HG03571 (cell line): ENCODE measurements at regions not wholly inside any gene's neighbourhood (a gene's known extent, or its start where the extent isn't known, plus 50 kb on each side); places are given as distances from the start of the nearest gene placed in this dataset.

Experiments
- ATAC-seq: cut with Tn5 transposase; IDR thresholded peaks from one replicate; pipeline ENCODE4 v1.9.1; 2021; ENCODE audit not compliant: unreplicated experiment

DNA sequence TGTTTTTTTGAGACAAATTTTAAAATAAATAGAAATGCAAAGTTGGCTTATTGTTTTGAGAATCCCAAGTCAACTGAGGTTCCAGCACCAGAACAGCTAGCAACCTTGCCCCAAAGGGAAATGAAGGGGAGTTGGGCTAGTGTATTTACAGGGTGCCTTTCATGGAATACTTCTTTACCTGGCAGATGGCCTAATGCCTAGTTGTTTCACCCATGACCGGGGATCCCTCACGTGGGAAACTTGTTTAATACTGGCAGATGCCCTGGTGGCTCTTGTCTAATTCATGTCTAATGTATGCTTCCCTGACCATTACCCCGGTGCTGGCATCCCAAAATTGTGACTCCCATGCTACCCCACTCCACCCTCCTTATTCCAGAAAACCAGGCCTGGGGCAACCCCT lies 861.1 kb upstream of the ZWINT start:
- no peak for ATAC-seq

DNA sequence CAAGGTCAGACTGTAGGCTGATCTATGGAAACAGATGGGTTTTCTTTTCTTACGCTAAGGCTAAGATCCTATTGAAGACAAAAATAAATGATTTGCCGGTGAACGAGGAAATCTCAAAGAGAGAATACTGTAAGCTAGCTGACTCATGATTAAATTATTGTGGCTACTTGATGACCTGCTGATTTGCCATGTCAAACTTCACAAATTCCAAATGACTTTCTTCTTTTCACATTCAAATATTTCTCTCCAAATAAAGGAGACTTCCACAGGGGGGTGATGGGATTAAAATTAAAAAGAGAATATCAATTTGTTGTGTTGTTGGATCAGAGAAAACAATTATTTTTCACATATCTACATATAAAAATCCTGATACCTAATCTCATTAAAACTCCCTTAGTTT lies 860.6 kb upstream of the ZWINT start:
- ATAC-seq, result no peak

DNA sequence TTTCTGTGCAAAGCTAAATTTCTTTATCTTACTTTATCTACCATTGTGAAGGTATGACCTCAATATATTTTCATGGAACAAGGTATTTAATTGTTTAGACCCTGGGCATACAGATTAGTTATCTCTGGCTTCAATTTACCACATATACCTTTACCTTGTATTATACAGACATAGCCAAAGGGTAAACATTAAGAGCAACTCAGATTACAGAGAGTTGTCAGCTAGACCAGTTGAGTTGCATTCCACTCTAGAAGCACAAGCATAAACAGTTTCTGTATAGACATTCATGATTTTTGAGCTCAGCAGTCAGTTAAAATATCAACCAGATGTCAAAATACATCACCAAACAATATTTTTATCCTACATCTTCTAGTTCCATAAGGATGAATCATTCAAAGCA lies 857.3 kb upstream of the ZWINT start:
- no peak for ATAC-seq

DNA sequence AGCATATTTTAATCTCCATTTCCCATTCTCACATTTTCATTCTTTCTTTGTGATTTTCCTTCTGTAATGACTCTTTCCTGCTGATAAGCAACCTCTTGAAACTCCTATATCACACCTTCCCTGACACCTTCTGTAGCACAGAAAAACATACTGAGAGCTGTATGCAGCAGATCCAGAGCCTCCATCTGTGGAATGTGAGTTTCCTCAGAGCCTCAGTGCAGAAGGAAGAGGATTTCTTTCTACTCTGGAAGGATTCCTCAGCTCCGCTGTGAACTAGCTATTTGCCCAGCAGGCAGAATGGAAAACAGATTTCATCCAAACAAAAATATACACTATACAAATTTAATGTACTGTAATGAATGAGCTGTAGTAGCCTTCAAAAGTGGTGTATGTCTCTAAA lies 841.3 kb upstream of the ZWINT start:
- no peak for ATAC-seq

DNA sequence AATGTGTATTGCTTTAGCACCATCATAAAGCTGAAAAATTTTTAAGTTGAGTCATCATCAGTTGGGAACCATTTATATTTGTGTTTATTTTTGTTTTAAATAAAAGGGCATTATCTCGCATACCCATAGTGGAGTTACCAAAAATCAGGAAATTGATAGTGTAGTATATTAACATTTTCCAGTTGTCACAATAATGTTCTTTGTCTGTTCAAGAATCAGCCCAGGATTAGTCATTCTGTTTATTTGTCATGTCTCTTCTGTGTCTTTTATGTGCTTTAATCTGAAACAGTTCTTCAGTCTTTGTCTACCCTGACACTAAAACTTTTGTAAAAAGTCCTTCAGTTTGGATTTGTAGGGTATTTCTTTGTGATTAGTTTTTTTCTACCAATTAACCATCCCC lies 827.8 kb upstream of the ZWINT start:
- ATAC-seq, result no peak

DNA sequence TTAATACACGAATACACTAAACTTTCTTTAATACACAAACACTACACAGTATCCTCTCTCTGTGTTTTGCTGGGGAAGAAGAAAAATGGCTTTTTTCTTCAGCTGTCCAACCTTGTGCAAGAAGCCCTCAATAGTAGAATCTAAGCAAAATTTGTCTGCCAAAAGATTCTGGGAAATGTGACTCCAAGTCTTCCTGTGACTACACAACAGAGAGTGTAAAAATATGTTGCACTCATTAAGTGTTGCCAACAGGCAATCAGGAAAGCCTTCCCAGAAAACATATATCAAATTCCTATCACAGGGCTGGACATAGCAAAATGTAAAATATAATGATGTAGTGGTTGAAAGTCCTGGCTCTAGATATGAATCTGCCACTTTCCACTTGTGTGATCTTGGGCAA lies 825.1 kb upstream of the ZWINT start:
- ATAC-seq, result no peak

DNA sequence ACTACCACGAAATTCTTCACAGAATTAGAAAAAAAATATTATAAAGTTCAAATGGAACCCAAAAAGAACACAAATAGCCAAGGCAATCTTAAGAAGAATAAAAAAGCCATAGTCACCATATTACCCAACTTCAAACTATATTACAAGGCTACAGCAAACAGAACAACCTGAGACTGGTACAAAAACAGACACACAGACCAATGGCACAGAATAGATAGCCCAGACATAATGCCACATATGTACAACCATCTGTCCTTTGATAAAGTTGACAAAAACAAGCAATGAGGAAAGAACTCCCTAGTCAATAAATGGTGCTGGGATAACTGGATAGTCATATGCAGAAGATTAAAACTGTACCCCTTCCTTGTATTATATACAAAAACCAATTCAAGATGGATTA lies 808.5 kb upstream of the ZWINT start:
- ATAC-seq, result no peak

DNA sequence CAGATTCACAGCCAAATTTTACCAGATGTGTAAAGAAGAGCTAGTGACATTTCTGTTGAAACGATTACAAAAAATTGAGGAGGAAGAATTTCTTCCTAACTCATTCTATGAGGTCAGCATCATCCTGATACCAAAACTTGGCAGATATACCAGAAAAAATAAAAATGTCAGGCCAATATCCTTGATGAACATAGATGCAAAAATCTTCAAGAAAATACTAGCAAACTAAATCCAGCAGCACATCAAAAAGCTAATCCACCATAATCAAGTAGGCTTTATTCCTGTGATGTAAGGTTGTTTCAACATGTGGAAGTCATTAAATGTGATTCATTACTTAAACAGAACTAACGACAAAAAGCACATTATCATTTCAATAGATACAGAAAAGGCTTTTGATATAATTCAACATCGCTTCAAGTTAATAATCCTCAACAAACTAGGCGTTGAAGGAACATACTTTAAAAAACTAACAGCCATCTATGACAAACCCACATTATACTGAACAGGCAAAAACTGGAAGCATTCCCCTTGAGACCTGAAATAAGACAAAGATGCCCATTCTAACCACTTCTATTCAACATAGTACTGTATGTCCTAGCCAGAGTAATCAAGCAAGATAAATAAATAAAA lies 807.7 kb upstream of the ZWINT start:
- ATAC-seq, result no peak

DNA sequence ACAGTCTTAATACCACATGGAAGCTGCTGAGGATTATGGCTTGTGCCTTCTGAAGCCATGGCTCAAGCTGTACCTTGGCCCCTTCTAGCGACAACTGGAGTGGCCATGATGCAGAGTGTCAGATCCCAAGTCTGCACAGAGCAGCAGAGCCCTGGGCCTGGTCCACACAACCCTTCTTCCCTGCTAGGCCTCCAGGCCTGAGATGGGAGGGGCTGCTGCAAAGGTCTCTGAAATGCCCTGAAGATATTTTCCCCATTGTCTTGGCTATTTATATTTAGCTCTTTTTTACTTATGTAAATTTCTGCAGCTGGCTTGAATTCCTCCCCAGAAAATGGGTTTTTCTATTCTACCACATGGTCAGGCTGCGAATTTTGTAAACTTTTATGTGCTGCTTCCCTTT lies 804.6 kb upstream of the ZWINT start:
- ATAC-seq, result no peak

DNA sequence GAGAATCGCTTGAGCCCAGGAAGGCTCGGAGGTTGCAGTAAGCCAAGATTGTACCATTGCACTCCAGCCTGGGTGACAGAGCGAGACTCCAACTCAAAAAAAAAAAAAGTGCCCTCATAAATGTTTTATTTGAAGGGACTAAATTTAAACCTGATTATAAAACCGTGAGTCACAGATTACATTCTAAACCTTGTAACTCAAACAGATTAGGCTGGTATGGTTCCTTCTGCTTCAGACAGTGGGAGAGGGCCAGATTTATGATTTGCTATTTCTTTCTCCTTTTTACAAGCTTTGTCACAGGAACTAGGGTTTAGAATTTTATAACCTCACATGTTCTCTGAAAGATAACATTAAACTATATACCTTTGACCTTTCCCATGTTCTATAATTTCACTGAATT lies 801.2 kb upstream of the ZWINT start:
- no peak for ATAC-seq

DNA sequence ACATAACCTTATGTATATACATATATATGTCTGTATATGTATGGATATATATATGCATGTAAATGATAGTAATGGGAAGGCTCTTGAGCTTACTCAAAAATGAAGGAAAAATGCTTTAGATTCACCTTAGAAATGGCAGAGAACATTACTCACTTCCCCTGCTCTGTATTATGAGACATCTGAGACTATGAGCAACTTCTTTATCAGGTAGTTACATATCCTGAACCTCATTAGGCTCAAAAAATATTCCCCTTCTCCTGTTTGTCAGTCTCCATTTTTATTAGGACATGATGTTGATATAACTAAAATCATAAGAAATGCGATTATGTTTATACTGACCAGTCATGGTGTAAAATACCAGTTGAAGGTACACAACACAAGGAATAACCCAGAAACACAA lies 800.1 kb upstream of the ZWINT start:
- no peak for ATAC-seq

DNA sequence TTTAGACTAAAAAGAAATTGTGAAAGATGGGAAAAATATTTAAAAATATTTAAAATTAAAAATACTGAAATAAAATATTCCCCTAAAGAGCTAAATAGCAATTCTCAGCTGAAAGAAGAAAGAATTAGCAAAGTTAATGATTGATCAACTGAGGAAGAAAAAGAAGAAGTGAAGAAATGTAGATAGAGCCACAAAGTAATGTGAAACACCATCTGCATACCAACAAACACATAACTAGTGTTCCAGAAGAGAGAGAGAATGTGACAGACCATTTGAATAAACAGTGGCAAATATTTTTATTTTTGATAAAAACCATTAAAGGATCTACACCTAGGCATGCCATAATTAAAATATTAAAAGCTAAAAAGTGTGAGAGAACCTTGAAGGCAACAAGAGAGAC lies 784.5 kb upstream of the ZWINT start:
- peak; percentile 71 for ATAC-seq

DNA sequence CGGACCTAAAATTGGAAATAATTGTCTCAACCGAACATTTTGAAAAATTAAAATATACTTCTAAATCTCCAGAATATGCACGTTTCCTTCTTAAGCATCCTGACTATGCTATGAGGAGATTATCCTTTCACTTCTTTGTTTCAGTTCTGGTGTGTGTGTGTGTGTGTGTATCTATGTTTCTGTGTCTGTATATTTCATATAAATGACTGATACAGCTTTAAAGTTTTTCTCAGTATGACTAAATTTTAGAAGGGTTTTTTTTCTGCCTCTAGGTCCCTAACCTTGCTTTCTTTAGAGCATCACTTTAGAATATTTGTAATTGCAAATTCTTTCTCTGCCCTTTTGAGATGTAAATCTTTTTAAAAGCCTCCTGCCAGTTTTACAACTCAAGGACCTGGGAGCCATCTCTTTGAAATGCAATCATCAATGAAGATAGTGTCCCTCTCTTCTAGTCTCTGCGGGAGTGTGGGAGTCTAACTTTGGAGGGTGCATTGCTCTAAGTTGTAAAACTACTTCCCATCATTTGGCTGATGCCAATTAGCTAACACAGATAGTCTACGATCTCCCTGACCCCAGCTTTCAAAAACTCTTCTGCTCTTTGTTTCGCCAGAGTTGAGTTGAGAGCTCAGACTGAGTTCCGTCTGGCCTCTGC lies 782.0 kb upstream of the ZWINT start:
- peak; percentile 48 for ATAC-seq

DNA sequence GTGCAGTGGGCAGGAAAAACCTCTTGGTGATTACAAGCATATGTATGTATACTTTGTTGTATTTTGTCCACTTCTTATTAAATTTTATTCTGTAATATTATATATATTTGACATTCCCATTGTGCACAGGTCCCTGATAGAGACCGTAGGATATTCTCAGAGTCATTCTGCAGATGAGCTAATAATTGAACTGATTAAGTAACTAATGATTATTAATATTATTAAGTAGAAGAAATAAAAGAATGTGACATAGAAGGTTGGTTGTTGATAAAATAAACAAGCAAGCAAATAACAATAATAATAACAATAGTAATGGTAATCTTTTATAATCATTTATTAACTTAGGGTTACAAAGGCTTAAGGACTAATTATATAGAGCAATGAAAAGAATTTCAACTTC lies 780.6 kb upstream of the ZWINT start:
- ATAC-seq, result no peak

DNA sequence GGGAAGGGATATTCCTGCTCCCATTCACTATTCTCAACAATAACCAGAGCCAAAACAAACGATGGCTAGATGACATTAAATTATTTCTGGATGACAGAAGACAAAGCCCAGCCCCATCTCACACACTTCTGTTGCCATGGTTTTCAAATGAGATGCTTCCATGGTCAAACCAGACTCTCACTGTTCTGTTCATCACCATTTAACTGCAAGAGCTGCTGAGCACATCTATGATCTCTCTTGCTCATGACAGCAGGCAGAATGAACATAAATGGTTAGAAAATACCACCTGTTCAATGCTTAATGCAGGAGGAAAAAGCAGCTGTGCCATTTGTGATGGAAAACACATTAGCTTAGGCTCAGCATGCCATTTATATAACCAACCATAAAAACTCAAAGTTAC lies 758.6 kb upstream of the ZWINT start:
- ATAC-seq, result no peak

DNA sequence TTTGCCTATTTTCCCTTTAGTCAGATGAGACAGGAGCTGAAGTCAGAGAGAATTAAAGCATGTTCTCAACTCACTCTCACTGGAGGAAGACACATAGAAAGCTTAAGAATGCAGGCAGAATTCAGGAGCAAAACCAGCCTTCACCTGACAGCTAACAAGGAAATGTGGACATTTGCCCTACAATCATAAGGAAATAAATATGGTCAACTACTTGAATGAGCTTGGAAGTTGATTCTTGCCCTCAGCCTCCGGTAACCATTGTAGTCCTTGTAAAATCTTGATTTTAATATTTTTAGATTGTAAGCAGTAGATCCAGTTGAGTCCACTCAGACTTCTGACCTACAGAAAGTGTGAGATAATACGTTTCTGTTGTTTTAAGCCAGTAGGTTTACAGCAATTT lies 752.5 kb upstream of the ZWINT start:
- ATAC-seq, result no peak

DNA sequence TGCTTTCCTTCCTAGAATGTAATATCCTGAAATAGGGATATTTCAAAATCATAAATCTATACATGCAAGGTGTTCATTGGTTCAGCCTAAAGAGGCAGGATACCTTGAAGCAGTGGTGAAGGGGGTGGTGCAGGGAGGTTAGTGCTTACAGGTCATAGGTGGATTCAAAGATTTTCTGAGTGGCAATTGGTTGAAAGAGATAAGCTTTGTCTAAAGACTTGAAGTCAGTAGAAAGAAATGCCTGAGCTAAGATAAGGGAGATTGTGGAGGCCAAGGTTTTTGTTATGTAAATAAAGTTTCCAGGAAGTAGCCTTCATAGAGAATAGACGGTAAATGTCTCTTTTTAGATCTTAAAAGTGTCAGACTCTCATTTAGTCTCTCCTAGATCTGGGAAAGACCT lies 741.2 kb upstream of the ZWINT start:
- ATAC-seq, result no peak

DNA sequence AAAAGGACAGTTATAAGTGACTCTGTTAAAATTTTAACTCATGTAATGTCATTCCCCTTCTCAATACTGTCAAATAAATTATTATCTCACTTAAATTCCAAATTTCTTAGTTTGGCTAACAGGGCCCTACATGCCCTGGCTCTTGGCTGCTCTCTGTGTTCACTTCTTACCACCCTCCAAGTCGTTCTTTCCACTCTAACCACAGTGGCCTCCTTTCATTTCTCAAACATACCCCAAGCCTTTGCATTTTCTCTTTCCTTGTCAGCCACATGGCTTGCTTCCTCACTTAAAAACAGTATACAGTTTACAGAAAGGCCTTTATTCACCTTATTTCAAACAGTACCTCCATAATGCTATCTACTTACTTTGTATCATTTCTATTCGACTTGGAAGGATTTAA lies 737.1 kb upstream of the ZWINT start:
- no peak for ATAC-seq

DNA sequence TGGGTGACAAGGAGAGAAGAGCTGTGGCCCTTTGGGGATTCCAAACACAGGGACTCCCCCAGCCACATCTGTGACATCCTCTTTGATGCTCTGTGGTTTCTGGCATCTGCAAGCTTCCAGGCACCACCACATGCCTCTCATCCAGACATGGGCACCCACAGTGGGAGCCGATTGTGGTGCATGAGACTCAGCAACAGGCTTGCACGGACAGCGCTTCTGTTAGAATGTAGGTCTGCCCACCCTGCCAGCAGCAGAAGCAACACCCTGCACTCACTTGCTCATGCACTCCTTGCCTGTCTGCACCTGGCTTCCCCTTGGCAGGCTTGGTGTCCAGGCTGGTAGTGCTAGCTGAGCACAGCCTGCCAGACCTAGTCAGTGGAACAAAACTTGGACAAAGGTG lies 735.0 kb upstream of the ZWINT start:
- no peak for ATAC-seq

DNA sequence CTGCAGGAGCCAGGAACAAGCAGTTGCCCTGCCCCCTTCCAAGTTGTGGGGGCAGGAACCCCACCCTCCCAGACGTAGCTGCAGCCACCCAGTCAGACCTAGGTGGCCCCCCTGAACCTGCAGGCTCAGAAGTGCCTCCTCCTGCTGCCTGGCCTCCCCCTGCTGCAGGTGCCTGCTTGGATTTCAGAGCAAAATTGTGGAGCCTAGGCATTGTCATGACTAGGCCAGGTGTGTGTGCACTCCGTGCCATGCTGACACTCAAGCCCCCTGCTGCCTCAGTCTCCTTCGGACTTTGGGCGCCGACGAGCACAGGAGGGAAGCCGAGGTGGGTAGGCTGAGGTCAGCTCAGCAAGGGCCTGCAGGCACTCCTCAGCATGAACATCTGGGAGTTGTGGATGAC lies 733.9 kb upstream of the ZWINT start:
- ATAC-seq, result no peak

DNA sequence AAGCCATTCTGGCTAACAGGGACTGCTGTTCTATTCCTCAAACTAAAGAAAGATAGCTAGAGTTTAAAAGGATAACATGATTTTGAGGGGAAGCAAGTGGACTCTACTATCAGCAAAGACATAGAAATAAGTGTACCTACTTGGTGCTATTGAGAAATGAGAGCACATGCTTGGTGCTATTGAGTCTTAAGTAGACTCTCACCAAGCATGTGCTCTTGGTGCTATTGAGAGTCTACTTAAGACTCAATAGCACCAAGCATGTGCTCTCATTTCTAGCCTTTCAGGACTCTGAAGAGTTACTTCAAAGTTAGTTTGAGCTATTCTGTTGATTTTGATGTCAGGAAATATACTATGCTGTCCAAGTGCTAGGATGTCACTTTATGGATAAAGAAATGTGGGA lies 733.0 kb upstream of the ZWINT start:
- no peak for ATAC-seq

DNA sequence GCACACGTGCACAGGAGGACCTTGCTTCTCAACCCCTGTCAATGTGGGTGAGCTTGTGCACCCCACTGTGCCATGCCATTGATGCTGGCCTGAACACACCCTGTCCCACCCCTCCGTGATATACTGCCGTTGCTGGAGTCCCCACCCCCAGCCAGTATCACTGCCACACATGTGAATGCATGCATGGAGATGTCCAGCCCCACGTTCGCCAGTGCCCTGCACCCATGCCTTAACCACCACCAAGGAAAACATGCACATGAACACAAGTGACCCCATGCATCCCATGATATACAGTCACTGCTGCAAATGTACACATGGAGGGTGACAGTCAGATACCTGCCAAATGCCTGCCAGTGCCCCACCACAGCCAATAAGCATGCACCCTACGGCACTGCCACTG lies 692.5 kb upstream of the ZWINT start:
- no peak for ATAC-seq

DNA sequence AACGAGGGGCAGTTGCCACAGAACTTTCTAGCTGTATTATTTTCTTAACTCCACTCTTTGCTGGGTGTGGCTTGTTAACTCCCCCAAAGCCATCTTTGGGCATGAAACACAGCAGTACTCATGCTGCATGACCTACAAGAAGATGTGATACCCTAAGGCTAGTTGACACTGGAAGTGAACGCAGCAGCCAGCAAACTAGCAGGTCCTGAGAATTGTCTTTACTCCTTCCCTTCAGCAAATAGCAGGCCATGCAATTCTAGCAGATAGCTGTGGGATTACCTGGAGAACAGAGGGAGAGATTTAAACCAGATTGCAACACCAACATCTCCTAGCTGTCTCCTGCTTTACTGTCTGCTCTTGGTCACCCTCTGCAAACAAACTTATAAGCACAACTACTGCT lies 688.0 kb upstream of the ZWINT start:
- ATAC-seq, result no peak
